MCF 10A (cell line): ENCODE measurements at regions not wholly inside any gene's neighbourhood (a gene's known extent, or its start where the extent isn't known, plus 50 kb on each side); places are given as distances from the start of the nearest gene placed in this dataset.

Source experiments
- BruUV-seq: library from RNA; stranded (reverse); fragments of 400-500 nt; replicated peaks from 2 replicates; lab custom pipeline; 2021; lab: Mats Ljungman, UMichigan
- CTCF ChIA-PET: fragments of 300-600 bp; sonication (Branson Sonifier 250); formaldehyde crosslinking; extraction: SDS; loops from one replicate; lab custom pipeline; 2021; ENCODE audit warnings: antibody characterized with exemption, inconsistent platforms; lab: Yijun Ruan, JAX
- POLR2A ChIA-PET: fragments of 300-600, 350-650 bp; sonication (Branson Sonifier 250); formaldehyde crosslinking; extraction: SDS; loops from one replicate; lab custom pipeline; 2020; ENCODE audit warnings: antibody characterized with exemption, inconsistent platforms; lab: Yijun Ruan, JAX
- DNase-seq: peaks from one replicate; pipeline ENCODE4 v3.0.0-alpha.2; 2018; ENCODE audit not compliant: unreplicated experiment
- H3K27ac Mint-ChIP-seq: one replicate; pipeline ENCODE4 v1.8.0; 2022; ENCODE audit warnings: mild to moderate bottlenecking, low read depth, mixed read lengths; ENCODE audit not compliant: unreplicated experiment
- H3K27me3 Mint-ChIP-seq: one replicate; pipeline ENCODE4 v1.8.0; 2022; ENCODE audit warnings: mixed read lengths; ENCODE audit not compliant: insufficient read depth, unreplicated experiment
- H3K36me3 Mint-ChIP-seq: one replicate; pipeline ENCODE4 v1.8.0; 2022; ENCODE audit warnings: mild to moderate bottlenecking, moderate library complexity, mixed read lengths; ENCODE audit not compliant: insufficient read depth, unreplicated experiment
- H3K4me1 Mint-ChIP-seq: one replicate; pipeline ENCODE4 v1.8.0; 2022; ENCODE audit warnings: mixed read lengths; ENCODE audit not compliant: insufficient read depth, unreplicated experiment
- H3K4me3 Mint-ChIP-seq: one replicate; pipeline ENCODE4 v1.8.0; 2022; ENCODE audit warnings: mild to moderate bottlenecking, moderate library complexity, mixed read lengths; ENCODE audit not compliant: unreplicated experiment
- H3K9me3 Mint-ChIP-seq: one replicate; pipeline ENCODE4 v1.8.0; 2022; ENCODE audit warnings: mixed read lengths; ENCODE audit not compliant: unreplicated experiment
- intact Hi-C: fragments of 100-400 bp; cut with micrococcal nuclease; formaldehyde crosslinking; loops from 2 replicates; pipeline ENCODE4 v1.14.1; 2022
- TF ChIP-seq, protein P1 (sequence below): fragments of 200-600 bp; IDR thresholded peaks from one replicate; pipeline ENCODE4 v1.8.0; 2022; ENCODE audit warnings: antibody characterized with exemption, mild to moderate bottlenecking; ENCODE audit not compliant: unreplicated experiment

- BruUV-seq = no TSS peak
- H3K4me3 Mint-ChIP-seq = no peak overlapping the region
These were observed 63.6 kb upstream of the GALNT2 start for GRCh38 chr1:230003409-230003808.

DNA sequence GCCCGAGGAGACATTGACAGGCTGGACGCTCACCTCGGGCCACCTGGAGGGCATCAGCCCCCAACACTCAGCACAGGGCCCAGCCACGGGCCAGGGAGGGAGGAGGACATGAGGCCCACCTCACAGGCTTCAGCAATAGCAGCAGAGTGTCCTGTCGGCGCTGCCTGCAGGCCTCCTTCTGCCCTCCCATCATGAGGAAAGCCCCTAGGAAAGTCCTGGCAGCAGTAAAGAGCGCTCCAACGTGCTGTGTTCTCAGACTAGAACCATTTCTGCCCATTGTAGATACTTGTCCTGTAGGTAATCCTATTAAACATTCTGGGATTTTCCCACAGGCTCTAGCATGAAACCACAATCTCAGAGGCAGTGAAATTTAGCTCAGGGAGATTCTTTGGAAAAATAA is 62.0 kb upstream of the GALNT2 start:
- POLR2A ChIA-PET = no interaction called here
- TF ChIP-seq, protein P1, sequence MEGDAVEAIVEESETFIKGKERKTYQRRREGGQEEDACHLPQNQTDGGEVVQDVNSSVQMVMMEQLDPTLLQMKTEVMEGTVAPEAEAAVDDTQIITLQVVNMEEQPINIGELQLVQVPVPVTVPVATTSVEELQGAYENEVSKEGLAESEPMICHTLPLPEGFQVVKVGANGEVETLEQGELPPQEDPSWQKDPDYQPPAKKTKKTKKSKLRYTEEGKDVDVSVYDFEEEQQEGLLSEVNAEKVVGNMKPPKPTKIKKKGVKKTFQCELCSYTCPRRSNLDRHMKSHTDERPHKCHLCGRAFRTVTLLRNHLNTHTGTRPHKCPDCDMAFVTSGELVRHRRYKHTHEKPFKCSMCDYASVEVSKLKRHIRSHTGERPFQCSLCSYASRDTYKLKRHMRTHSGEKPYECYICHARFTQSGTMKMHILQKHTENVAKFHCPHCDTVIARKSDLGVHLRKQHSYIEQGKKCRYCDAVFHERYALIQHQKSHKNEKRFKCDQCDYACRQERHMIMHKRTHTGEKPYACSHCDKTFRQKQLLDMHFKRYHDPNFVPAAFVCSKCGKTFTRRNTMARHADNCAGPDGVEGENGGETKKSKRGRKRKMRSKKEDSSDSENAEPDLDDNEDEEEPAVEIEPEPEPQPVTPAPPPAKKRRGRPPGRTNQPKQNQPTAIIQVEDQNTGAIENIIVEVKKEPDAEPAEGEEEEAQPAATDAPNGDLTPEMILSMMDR = no peak
- Mint-ChIP-seq H3K27ac (no peak overlapping the region), H3K9me3 (no peaks in the 10 kb centered on the region), H3K4me1 (peaks cover 10% of the 10 kb centered on the region), H3K4me3 (no peak overlapping the region), H3K27me3 (peaks cover 11% of the 10 kb centered on the region), H3K36me3 (no peaks in the 10 kb centered on the region)
- CTCF ChIA-PET = interaction anchor here (0.9 kb wide), 1 partner anchor 289 kb away, joined by 3 read pairs; no protein-coding TSS in a partner anchor
- intact Hi-C loops = no loop called here
- no TSS peak for BruUV-seq
- no peak for DNase-seq

More at GRCh38 chr1:230003409-230003808, 63.6 kb upstream of the GALNT2 start:
- ChIA-PET CTCF (interaction anchor here (1.7 kb wide), 1 partner anchor 342 kb away, joined by 4 read pairs; no protein-coding TSS in a partner anchor), POLR2A (interaction anchor here (0.6 to 0.7 kb wide), 2 partner anchors 17 to 112 kb away, joined by 3 read pairs; no protein-coding TSS in a partner anchor)
- H3K36me3 Mint-ChIP-seq = no peaks in the 10 kb centered on the region
- no peak for DNase-seq
- intact Hi-C loops = no loop called here
- H3K27ac Mint-ChIP-seq = no peak overlapping the region
- H3K4me1 Mint-ChIP-seq = peaks cover 10% of the 10 kb centered on the region
- H3K27me3 Mint-ChIP-seq = peaks cover 11% of the 10 kb centered on the region
- no peaks in the 10 kb centered on the region for H3K9me3 Mint-ChIP-seq
- TF ChIP-seq, protein P1 = no peak

- ChIA-PET POLR2A (no interaction called here), CTCF (no interaction called here)
- peaks cover 11% of the 10 kb centered on the region for H3K27me3 Mint-ChIP-seq
- no peak overlapping the region for H3K4me3 Mint-ChIP-seq
- no peaks in the 10 kb centered on the region for H3K9me3 Mint-ChIP-seq
- no peaks in the 10 kb centered on the region for H3K4me1 Mint-ChIP-seq
- no peak overlapping the region for H3K27ac Mint-ChIP-seq
- BruUV-seq = no TSS peak
- intact Hi-C loops = no loop called here
- TF ChIP-seq, protein P1 = no peak
- DNase-seq = no peak
- no peaks in the 10 kb centered on the region for H3K36me3 Mint-ChIP-seq
These were observed 58.3 kb upstream of the GALNT2 start for GRCh38 chr1:230008721-230009120.

DNA sequence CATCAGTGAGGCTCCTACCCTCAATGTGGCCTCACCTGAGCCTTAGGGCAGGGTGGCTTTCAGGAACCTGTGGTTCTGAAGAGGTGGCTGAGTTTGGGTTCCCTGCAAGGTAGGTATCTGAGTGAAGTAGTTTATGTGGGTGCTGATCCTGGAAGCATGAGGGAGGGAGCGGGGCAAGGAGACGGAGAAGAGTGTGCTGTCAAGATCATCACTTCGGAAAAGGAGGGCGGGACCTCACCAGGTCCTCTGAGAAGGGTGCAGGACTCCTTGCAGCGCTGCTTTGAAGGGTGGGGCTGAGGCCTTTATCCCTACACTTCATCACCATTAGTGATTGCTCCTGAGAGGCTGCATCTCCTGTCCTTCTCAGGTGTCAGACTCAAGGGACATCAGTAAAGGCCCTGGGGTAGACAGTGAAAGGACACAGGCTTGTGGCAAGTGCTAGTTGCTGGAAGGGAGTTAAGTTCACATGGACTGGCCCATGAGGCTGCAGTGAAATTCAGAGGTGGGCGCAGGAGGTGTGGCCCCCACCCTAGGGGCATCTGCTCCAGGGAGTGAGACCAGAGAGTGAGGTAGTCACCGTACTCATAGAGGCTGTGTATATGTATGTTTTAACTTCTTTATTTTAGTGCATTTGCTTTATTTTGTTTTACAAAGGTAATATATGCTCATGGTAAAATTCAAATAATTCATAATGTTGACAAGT is 57.3 kb upstream of the GALNT2 start:
- BruUV-seq = no TSS peak
- Mint-ChIP-seq H3K27me3 (peaks cover 11% of the 10 kb centered on the region), H3K4me1 (no peaks in the 10 kb centered on the region), H3K9me3 (no peaks in the 10 kb centered on the region), H3K4me3 (no peak overlapping the region), H3K27ac (no peak overlapping the region), H3K36me3 (no peaks in the 10 kb centered on the region)
- intact Hi-C loops = no loop called here
- ChIA-PET CTCF (interaction anchor here (1.1 kb wide), 1 partner anchor 9 kb away, joined by 3 read pairs; no protein-coding TSS in a partner anchor), POLR2A (interaction anchor here (1.2 kb wide), 1 partner anchor 27 kb away, joined by 3 read pairs; no protein-coding TSS in a partner anchor)
- no peak for DNase-seq
- TF ChIP-seq, protein P1 = no peak
